Central memory CD8-positive, alpha-beta T cell (primary cell): ENCODE measurements at regions not wholly inside any gene's neighbourhood (a gene's known extent, or its start where the extent isn't known, plus 50 kb on each side); places are given as distances from the start of the nearest gene placed in this dataset.

Source experiments
- ATAC-seq: fragments of 150-1000 bp; cut with Tn5 transposase; replicated peaks from 2 replicates; pipeline ENCODE4 v1.10.0; 2022; ENCODE audit warnings: mild to moderate bottlenecking, moderate FRiP score, moderate number of reproducible peaks; ENCODE audit not compliant: poor library complexity, severe bottlenecking; ENCODE audit errors: extremely low read depth
- DNase-seq, 2 donors: peaks; one replicate each; pipeline ENCODE4 v3.0.0; 2021; ENCODE audit warnings: low spot score in 2 of 2
- H3K27ac Mint-ChIP-seq: one replicate; pipeline ENCODE4 v1.8.0; 2022; ENCODE audit warnings: low read depth, mild to moderate bottlenecking, moderate library complexity, mixed read lengths
- H3K27me3 Mint-ChIP-seq: one replicate; pipeline ENCODE4 v1.8.0; 2022; ENCODE audit warnings: mixed read lengths
- H3K36me3 Mint-ChIP-seq: one replicate; pipeline ENCODE4 v1.8.0; 2022; ENCODE audit warnings: mild to moderate bottlenecking, moderate library complexity, mixed read lengths; ENCODE audit not compliant: insufficient read depth
- H3K4me1 Mint-ChIP-seq: one replicate; pipeline ENCODE4 v1.8.0; 2022; ENCODE audit warnings: mixed read lengths
- H3K4me3 Mint-ChIP-seq: one replicate; pipeline ENCODE4 v1.8.0; 2022; ENCODE audit warnings: mild to moderate bottlenecking, moderate library complexity, mixed read lengths
- H3K9me3 Mint-ChIP-seq: one replicate; pipeline ENCODE4 v1.8.0; 2022; ENCODE audit warnings: mixed read lengths

DNA sequence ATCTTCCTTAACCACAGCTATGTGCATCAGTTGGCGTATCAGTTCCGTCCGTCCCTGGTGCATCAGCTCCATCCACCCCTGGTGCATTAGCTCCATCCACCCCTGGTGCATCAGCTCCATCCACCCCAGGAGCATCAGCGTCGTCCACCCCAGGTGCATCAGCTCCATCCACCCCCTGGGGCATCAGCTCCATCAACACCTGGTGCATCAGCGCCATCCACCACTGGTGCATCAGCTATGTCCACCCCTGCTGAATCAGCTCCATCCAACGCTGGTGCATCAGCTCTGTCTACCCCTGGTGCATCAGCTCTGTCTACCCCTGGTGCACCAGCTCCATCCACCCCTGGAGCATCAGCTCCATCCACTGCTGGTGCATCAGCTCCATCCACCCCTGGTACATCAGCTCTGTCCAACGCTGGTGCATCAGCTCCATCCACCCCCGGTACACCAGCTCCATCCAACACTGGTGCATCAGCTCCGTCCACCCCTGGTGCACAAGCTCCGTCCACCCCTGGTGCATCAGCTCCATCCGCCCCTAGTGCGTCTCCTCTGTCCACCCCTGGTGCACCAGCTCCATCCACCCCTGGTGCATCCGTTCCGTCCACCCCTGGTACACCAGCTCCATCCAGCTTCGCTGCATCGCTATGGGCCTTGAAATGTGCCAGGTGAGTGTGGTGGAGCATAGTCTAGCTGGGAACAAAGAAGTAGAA is 106.6 kb upstream of the ZBTB40 start:
- H3K4me1 Mint-ChIP-seq, result no peaks in the 10 kb centered on the region
- ATAC-seq (no peak), DNase-seq (no peak)
- H3K4me3 Mint-ChIP-seq, result no peak overlapping the region
- peaks cover 77% of the 10 kb centered on the region for H3K27me3 Mint-ChIP-seq
- no peak overlapping the region for H3K27ac Mint-ChIP-seq
- no peaks in the 10 kb centered on the region for H3K9me3 Mint-ChIP-seq
- H3K36me3 Mint-ChIP-seq, result no peaks in the 10 kb centered on the region

DNA sequence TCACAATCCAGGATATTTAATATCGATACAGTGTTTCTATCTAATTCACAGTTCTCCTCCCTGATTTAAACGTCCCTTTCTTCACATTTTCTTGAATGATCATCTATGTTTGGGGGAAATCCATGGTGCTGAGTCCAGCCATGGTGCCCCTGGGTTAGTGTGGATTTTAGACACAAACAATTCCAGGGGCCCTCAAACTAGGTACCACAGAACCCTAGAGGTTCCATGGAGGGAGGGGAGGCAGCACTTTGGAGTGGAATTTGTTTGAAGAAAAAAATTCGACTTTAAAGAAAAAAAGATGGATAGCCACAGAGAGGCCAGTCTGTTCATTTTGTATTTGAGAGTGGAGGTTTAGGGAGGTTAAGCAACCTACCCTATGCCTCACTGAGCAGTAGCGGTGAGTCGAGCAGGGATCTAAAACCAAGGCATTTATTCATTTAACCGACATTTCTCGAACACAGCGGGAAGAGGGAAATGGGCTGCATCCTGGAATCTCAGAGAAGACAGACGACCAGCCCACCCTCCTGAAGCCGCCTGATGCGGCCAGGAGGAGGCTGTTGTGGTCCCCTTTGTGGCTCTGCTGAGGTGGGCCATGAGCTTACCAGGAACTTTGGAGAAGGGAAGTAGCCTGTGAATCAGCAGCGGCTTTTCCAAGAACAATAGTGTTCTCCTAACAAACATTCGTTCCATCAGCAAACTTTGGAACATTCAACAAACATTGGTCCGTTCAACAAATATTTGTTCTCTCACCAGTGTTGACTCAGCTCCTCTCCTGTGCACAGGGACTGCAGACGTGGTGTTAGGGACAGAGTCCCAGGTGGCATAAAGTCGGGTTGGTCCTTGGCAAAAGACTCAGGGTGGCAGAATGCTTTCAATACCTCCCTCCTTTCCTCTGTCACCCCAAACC is 103.5 kb upstream of the ZBTB40 start:
- no peaks in the 10 kb centered on the region for H3K36me3 Mint-ChIP-seq
- H3K4me3 Mint-ChIP-seq, result no peak overlapping the region
- no peak for DNase-seq
- H3K4me1 Mint-ChIP-seq, result no peaks in the 10 kb centered on the region
- peaks cover 93% of the 10 kb centered on the region for H3K27me3 Mint-ChIP-seq
- H3K9me3 Mint-ChIP-seq, result no peaks in the 10 kb centered on the region
- ATAC-seq, result no peak
- H3K27ac Mint-ChIP-seq, result no peak overlapping the region

DNA sequence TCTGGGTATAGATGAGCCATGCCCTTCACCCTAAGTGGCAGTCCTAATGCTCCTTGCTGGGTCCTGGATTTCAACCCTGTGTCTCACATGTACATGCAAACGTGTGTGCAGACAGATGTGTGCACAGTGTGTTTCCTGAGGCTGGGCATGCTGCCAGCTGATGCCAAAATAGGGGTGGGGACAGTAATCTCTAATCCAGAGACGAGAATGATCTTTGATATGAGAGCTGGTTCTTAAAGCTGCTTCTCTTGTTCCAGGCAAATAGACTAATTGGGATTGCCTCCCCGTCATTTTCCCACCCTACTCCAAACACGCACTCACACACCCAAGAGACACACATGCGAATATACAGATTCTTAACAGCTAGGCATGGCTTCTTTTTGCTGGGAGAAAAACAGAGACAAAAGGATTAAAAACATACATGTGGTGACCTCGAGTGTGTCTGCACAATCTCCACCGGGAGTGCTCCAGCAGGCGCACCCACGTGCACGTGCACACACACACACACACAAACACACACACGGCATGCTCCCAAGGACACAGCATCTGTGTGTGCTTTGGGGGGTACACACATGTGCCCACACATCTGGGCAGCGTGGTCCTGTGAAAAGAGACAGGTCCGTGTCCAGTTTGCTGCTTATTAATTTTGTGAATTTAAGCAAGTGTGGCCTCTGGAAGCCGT is 102.1 kb upstream of the ZBTB40 start:
- no peaks in the 10 kb centered on the region for H3K4me1 Mint-ChIP-seq
- peaks cover 81% of the 10 kb centered on the region for H3K27me3 Mint-ChIP-seq
- no peaks in the 10 kb centered on the region for H3K36me3 Mint-ChIP-seq
- H3K9me3 Mint-ChIP-seq, result no peaks in the 10 kb centered on the region
- no peak overlapping the region for H3K27ac Mint-ChIP-seq
- H3K4me3 Mint-ChIP-seq, result no peak overlapping the region
- no peak for ATAC-seq
- DNase-seq, result no peak

DNA sequence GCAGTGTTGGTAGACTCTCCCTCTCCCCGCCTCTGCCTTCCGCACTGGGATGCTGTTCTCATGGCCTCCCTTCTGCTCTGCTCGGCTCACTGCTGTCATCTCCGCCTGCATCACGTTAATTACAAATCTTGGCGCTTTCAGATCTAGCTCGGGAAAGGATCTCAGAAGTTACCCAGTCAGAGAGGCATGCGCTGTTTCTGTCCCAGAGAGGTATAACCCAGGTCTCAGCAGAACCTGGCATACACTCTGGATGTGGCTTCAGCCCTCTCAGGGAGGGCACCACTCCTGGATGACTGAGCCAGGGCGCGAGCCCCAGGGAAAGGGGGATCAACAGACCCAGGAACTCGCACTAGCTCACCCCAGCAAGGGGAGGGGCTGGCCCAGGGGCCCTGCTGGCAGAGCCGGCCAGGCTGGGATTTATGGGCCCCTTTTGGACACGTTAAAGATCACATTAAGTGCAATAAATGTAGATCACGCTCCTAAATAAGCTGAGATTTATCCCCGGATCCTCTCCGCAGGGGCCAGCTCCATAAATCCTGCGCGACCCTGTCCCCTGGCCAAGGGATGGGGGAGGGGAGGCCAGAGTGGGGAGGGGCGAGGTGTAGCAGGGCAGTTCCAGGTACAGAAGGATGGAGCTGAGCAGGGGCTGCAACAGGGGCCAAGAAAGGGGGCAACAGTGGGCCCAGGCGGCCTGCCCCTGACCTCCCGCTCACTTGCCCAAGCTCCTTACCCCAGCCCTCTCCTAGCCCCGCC is 101.3 kb upstream of the ZBTB40 start:
- DNase-seq, result no peak
- no peak overlapping the region for H3K27ac Mint-ChIP-seq
- no peak for ATAC-seq
- no peaks in the 10 kb centered on the region for H3K4me1 Mint-ChIP-seq
- H3K36me3 Mint-ChIP-seq, result no peaks in the 10 kb centered on the region
- no peak overlapping the region for H3K4me3 Mint-ChIP-seq
- peaks cover 73% of the 10 kb centered on the region for H3K27me3 Mint-ChIP-seq
- H3K9me3 Mint-ChIP-seq, result no peaks in the 10 kb centered on the region

DNA sequence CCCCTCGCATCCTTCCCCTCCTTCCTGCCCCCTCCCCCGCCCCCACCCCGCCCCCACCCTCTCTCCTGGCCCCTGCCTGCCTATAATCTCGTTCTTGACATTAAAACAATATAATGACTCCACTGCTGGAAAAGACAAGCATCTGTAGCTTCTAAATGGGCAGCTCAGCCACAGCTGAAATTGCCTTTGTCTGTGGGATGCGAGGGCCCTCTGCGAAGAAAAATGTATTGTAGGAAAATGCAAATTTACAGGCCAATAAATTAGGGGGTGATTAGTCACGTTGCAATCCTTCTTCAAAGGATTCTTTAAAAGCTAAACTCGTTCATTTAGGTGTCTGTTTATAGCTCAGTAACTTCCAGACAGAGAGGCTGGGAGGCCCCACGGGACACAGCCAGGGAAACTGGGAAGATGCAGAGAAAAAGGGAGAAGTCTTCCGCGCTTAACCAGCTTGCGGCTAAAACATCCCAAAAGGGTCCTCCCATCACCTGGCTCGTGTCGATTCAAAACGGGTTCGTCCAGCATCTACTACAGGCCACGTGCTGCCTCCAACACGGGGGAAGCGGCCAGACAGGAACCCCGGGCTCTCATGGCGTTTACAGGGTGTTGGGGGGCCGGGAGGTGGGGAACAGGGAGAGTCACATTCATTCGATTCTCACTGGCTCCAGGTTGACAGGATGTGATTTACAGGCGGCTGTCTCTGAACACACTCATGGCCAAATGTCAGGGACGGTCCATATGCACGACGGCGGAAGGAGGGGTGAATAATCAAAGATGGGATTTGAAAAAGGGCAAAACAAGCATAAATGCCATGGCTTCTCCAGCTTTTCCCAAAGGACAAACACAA is 100.5 kb upstream of the ZBTB40 start:
- peaks cover 66% of the 10 kb centered on the region for H3K27me3 Mint-ChIP-seq
- DNase-seq (no peak), ATAC-seq (no peak)
- no peaks in the 10 kb centered on the region for H3K4me1 Mint-ChIP-seq
- H3K9me3 Mint-ChIP-seq, result no peaks in the 10 kb centered on the region
- H3K36me3 Mint-ChIP-seq, result no peaks in the 10 kb centered on the region
- no peak overlapping the region for H3K27ac Mint-ChIP-seq
- no peak overlapping the region for H3K4me3 Mint-ChIP-seq

DNA sequence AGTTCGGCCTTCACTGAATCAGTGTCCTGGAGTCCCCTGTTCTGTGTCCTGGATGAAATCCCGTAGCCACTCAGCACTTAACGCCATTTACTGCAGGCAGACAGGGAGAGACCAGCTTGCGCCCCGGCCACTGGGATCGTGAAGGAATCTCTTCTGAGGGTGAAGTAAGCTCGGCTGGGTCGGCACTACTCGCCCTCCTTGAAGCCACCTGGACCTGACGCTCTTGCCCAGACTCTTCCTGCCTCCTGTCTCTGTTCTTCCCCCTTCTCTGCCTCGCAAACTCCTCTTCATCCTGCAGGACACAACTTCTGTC is 99.9 kb upstream of the ZBTB40 start:
- Mint-ChIP-seq H3K27ac (no peak overlapping the region), H3K4me3 (no peak overlapping the region), H3K9me3 (no peaks in the 10 kb centered on the region), H3K27me3 (peaks cover 62% of the 10 kb centered on the region), H3K4me1 (no peaks in the 10 kb centered on the region), H3K36me3 (no peaks in the 10 kb centered on the region)
- DNase-seq (no peak), ATAC-seq (no peak)

DNA sequence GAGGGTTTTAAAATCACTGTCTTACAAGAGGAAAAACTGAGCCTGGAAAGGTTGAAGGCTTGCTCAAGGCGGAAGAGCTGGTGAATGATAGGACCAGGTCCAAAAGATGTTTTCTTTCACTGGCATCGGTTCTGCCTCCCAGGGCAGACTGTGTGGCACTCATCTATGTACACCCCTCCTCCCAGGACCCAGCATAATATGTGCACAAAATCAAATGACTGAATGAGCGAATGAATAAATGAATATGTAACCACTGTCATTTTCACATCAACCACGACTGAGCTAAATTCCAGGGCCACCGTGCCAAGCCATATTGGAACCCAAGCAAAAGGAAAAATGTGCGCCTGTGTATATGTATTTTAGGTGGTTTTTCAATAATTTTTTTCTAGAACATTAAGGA is 99.3 kb upstream of the ZBTB40 start:
- Mint-ChIP-seq H3K27me3 (peaks cover 66% of the 10 kb centered on the region), H3K4me1 (no peaks in the 10 kb centered on the region), H3K9me3 (no peaks in the 10 kb centered on the region), H3K27ac (no peak overlapping the region), H3K36me3 (no peaks in the 10 kb centered on the region), H3K4me3 (no peak overlapping the region)
- ATAC-seq (no peak), DNase-seq (no peak)

GRCh38 chr1:22352896-22353295 is 98.8 kb upstream of the ZBTB40 start:
- Mint-ChIP-seq H3K4me3 (no peak overlapping the region), H3K27me3 (peaks cover 67% of the 10 kb centered on the region), H3K4me1 (no peaks in the 10 kb centered on the region), H3K9me3 (no peaks in the 10 kb centered on the region), H3K36me3 (no peaks in the 10 kb centered on the region), H3K27ac (no peak overlapping the region)
- ATAC-seq (no peak), DNase-seq (no peak)

DNA sequence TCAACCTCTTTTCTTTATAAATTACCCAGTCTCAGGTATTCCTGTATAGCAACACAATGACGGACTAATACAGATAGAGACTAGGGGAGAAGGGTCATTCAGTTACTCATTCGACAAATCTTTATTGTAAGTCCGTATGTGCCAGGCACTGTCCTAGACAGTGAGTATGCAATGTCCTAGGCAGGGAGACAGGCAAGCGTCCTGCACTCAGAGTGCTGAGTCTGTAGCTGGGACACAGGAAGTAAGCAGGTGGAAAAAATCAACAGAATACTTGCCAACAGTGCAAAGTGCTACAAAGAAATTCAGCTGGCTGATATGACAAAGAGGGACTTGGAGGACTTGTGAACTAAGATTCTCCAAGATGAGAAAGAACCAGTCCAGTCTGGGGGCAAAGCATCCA is 92.2 kb upstream of the ZBTB40 start:
- Mint-ChIP-seq H3K27me3 (peaks cover 66% of the 10 kb centered on the region), H3K9me3 (no peaks in the 10 kb centered on the region), H3K27ac (no peak overlapping the region), H3K4me1 (peaks cover 6% of the 10 kb centered on the region), H3K36me3 (no peaks in the 10 kb centered on the region), H3K4me3 (no peak overlapping the region)
- ATAC-seq, result no peak
- no peak for DNase-seq

- Mint-ChIP-seq H3K27ac (no peak overlapping the region), H3K4me1 (peaks cover 6% of the 10 kb centered on the region), H3K27me3 (peaks cover 70% of the 10 kb centered on the region), H3K36me3 (no peaks in the 10 kb centered on the region), H3K4me3 (no peak overlapping the region), H3K9me3 (no peaks in the 10 kb centered on the region)
- DNase-seq (no peak), ATAC-seq (no peak)
Observed at GRCh38 chr1:22362626-22363402, 88.8 kb upstream of the ZBTB40 start.
